ENCODE measurements at regions not wholly inside any gene's neighbourhood (a gene's known extent, or its start where the extent isn't known, plus 50 kb on each side); places are given as distances from the start of the nearest gene placed in this dataset.

GRCh38 chr13:33448889-33449288, 163.3 kb upstream of the STARD13 start:
- Histone ChIP-seq H3K27ac (no peak overlapping the region), H3K4me3 (no peak overlapping the region)
- no peak for DNase-seq (ENCODE audit: low spot score)
- no peak for TF ChIP-seq CTCF (IDR thresholded peaks at IDR 0.05)

DNA sequence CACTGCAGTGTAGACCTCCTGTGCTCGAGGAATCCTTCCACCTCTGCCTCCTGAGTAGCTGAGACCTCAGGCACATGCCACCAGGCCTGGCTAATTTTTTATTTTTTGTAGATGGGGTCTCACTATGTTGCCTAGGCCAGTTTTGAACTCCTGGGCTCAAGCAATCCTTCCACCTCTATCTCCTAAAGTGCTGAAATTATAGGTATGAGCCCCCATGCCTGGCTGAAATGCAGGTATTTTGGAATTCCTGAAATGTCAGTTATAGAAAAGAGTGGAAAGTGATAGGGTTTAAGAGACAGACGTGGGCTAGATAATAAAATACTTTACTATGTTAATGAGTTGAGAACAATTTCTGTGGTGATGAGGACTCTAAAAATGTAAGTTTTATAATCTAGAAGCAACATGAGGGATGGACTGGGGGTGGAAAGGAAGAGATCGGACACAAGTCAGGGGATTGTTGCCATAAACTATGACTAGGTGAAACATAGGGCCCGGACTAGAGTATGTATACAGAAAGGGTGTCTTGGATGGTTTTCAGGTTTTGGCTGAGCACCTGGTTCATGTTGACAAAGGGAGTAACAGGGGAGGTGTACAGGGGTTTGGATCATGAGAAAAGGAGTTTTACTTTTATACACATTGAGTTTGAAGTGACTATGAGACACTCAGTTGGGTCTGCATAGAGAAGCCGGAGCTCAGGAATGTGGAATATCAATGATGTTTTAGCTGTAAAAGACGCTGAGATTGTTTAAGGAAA, 165.6 kb upstream of the STARD13 start:
- no peak for TF ChIP-seq CTCF (IDR thresholded peaks at IDR 0.05)
- Histone ChIP-seq H3K27ac (no peak overlapping the region), H3K4me3 (no peak overlapping the region)
- no peak for DNase-seq (ENCODE audit: low spot score)

DNA sequence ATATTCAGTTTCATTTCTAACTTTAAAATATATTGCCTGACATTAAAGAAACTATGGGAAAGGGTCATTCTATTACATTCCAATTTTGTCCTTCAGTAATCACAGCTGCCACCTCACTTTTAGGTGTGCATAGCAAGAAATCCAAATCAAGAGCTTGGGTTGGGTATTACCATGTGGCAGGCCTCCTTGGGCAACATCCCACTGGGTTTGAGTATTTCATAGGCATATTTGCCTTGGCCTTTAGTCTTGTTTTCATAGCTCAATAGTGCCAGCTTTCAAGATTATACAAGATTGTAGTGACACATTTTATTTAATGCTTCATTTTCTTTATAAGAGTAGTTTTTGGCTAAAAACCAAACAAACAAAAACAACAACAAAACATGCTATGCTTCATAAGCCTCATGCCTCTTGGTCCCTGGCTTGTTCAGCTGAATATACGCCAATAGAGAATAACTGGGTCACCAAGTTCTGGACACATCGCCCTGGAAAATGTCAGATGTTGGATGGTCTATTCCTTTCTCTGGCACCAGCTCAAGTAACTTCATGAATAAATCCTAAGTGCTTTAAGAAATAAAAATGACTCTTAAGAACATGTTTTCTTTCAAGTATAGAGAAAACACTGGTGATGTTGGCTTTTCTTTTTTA, 167.4 kb upstream of the STARD13 start:
- H3K27ac ChIP-seq, result peak overlapping the region; percentile 57 to 61
- DNase-seq (ENCODE audit: low spot score), result no peak

GRCh38 chr13:33453936-33454335, 168.4 kb upstream of the STARD13 start:
- no peak for TF ChIP-seq CTCF (IDR thresholded peaks at IDR 0.05)
- Histone ChIP-seq H3K4me3 (no peak overlapping the region), H3K27ac (peak overlapping the region in 1 of 2 donors; percentile 61)
- DNase-seq (ENCODE audit: low spot score), result no peak

More for the DNA sequence above, 167.4 kb upstream of the STARD13 start:
- H3K4me3 ChIP-seq, result no peak overlapping the region
- TF ChIP-seq CTCF (IDR thresholded peaks at IDR 0.05), result no peak

GRCh38 chr13:33454844-33455705, 169.5 kb upstream of the STARD13 start:
- Histone ChIP-seq H3K27ac (peak overlapping the region; percentile 33 to 55), H3K4me3 (no peak overlapping the region)
- TF ChIP-seq CTCF (IDR thresholded peaks at IDR 0.05), result no peak
- no peak for DNase-seq (ENCODE audit: low spot score)

- no peak for TF ChIP-seq CTCF (IDR thresholded peaks at IDR 0.05)
- Histone ChIP-seq H3K4me3 (no peak overlapping the region), H3K27ac (no peak overlapping the region)
- no peak for DNase-seq (ENCODE audit: low spot score)
These were observed 174.1 kb upstream of the STARD13 start for GRCh38 chr13:33459702-33460101.

Measured in coronary artery (tissue), 2 donors.